H1 (cell line): ENCODE measurements at regions not wholly inside any gene's neighbourhood (a gene's known extent, or its start where the extent isn't known, plus 50 kb on each side); places are given as distances from the start of the nearest gene placed in this dataset.

ENCODE experiments used
- CTCF ChIA-PET: fragments of 300-600 bp; sonication (Branson Sonifier 250); formaldehyde crosslinking; loops from one replicate; lab custom pipeline; 2021; ENCODE audit not compliant: partially characterized antibody; lab: Charles Lee
- POLR2A ChIA-PET: fragments of 300-600 bp; sonication (Branson Sonifier 250); formaldehyde crosslinking; loops from one replicate; lab custom pipeline; 2021; ENCODE audit warnings: inconsistent platforms; ENCODE audit not compliant: partially characterized antibody; lab: Charles Lee
- DNase-seq, 2 experiments: peaks; one replicate each; pipeline versions ENCODE4 v3.0.0 to v3.0.0-alpha.2; 2010 to 2022; ENCODE audit warnings: low spot score in 2 of 2, low read depth in 1 of 2, mixed read lengths in 1 of 2
- FAIRE-seq: peaks from 2 replicates; lab custom pipeline; 2011; peaks lifted over from hg19 to GRCh38; lab: Jason Lieb, UNC
- H2AFZ ChIP-seq: 2 replicates; pipeline ENCODE4 v1.8.1; 2012; ENCODE audit warnings: low read length, inconsistent platforms
- H2AK5ac ChIP-seq: 2 replicates; pipeline ENCODE4 v1.6.1; 2013; ENCODE audit warnings: low read depth, low read length
- H2BK120ac ChIP-seq: replicated peaks from 2 replicates; pipeline ENCODE3; 2013; ENCODE audit warnings: low read depth, low read length, inconsistent platforms
- H2BK12ac ChIP-seq: 2 replicates; pipeline ENCODE4 v1.6.1; 2013; ENCODE audit warnings: low read depth, low read length
- H2BK15ac ChIP-seq: 2 replicates; pipeline ENCODE4 v1.6.1; 2013; ENCODE audit warnings: low read length
- H2BK20ac ChIP-seq: 2 replicates; pipeline ENCODE4 v1.6.1; 2013; ENCODE audit warnings: low read length
- H2BK5ac ChIP-seq: 2 replicates; pipeline ENCODE4 v1.6.1; 2013; ENCODE audit warnings: low read depth, low read length
- H3K14ac ChIP-seq: 2 replicates; pipeline ENCODE4 v1.6.1; 2013; ENCODE audit warnings: inconsistent platforms; ENCODE audit not compliant: insufficient read length
- H3K18ac ChIP-seq: 2 replicates; pipeline ENCODE4 v1.6.1; 2013; ENCODE audit warnings: low read length; ENCODE audit errors: extremely low read depth
- H3K23ac ChIP-seq: 2 replicates; pipeline ENCODE4 v1.6.1; 2013; ENCODE audit warnings: inconsistent platforms; ENCODE audit not compliant: insufficient read length
- H3K23me2 ChIP-seq: 2 replicates; pipeline ENCODE4 v1.6.1; 2013; ENCODE audit warnings: low read depth, low read length
- H3K27ac ChIP-seq: 2 replicates; pipeline ENCODE4 v1.6.1; 2011; ENCODE audit warnings: low read depth, low read length, inconsistent platforms
- H3K27me3 ChIP-seq, 4 experiments: replicated peaks in 1 of 4; 1 replicate in 1 of 4; 2 replicates in 3 of 4; pipeline versions ENCODE4 v1.6.1 to v1.8.1; 2011 to 2013; ENCODE audit warnings: low read length in 3 of 4, mild to moderate bottlenecking in 3 of 4, inconsistent platforms in 2 of 4, mixed read lengths in 2 of 4, moderate library complexity in 1 of 4; ENCODE audit not compliant: control insufficient read depth in 3 of 4, insufficient read depth in 3 of 4; ENCODE audit errors: extremely low read depth in 1 of 4
- H3K36me3 ChIP-seq, 4 experiments: 2 replicates each; pipeline versions ENCODE4 v1.6.1 to v1.8.1; 2011 to 2013; ENCODE audit warnings: mild to moderate bottlenecking in 4 of 4, low read length in 3 of 4, moderate library complexity in 2 of 4, control low read depth in 1 of 4, inconsistent platforms in 1 of 4; ENCODE audit not compliant: insufficient read depth in 4 of 4, control insufficient read depth in 2 of 4
- H3K4ac ChIP-seq: replicated peaks from 2 replicates; pipeline ENCODE3; 2013; ENCODE audit warnings: low read length, low read depth, mixed read lengths, inconsistent platforms; ENCODE audit not compliant: insufficient read length
- H3K4me1 ChIP-seq, 4 experiments: replicated peaks in 1 of 4; 1 replicate in 1 of 4; 2 replicates in 3 of 4; pipeline versions ENCODE4 v1.6.1 to v1.8.1; 2011 to 2013; ENCODE audit warnings: low read length in 3 of 4, inconsistent platforms in 2 of 4, mixed read lengths in 1 of 4; ENCODE audit not compliant: insufficient read depth in 4 of 4, control insufficient read depth in 3 of 4
- H3K4me2 ChIP-seq, 2 experiments: 2 replicates each; pipeline versions ENCODE4 v1.6.1 to v1.8.1; 2011 to 2013; ENCODE audit warnings: low read depth in 2 of 2, low read length in 2 of 2, control low read depth in 1 of 2, inconsistent platforms in 1 of 2, mild to moderate bottlenecking in 1 of 2; ENCODE audit not compliant: insufficient read depth in 1 of 2
- H3K4me3 ChIP-seq, 4 experiments: fragments of 200-600, 300-600 bp in 1 of 4; sonication (generic), shearing (Covaris generic), sonication (Bioruptor Twin) in 1 of 4; 2 replicates each; pipeline versions ENCODE4 v1.5.1 to v1.8.1; 2011 to 2016; ENCODE audit warnings: low read length in 4 of 4, low read depth in 3 of 4, control low read depth in 2 of 4, inconsistent platforms in 2 of 4, mild to moderate bottlenecking in 2 of 4, mixed read lengths in 1 of 4, moderate library complexity in 1 of 4; ENCODE audit not compliant: insufficient read depth in 2 of 4; ENCODE audit errors: extremely low read depth in 1 of 4
- H3K56ac ChIP-seq: replicated peaks from 2 replicates; pipeline ENCODE3; 2013; ENCODE audit warnings: low read depth, mild to moderate bottlenecking, mixed read lengths, low read length, inconsistent platforms; ENCODE audit not compliant: insufficient read length
- H3K79me1 ChIP-seq: 2 replicates; pipeline ENCODE4 v1.6.1; 2013; ENCODE audit warnings: low read depth, low read length, control low read depth
- H3K79me2 ChIP-seq, 2 experiments: 2 replicates each; pipeline versions ENCODE4 v1.6.1 to v1.8.1; 2012 to 2013; ENCODE audit warnings: low read length in 2 of 2, mild to moderate bottlenecking in 2 of 2, inconsistent platforms in 1 of 2; ENCODE audit not compliant: insufficient read depth in 2 of 2, control insufficient read depth in 1 of 2
- H3K9ac ChIP-seq, 4 experiments: replicated peaks in 1 of 4; 1 replicate in 1 of 4; 2 replicates in 3 of 4; pipeline versions ENCODE4 v1.6.1 to v1.8.1; 2011 to 2013; ENCODE audit warnings: low read depth in 3 of 4, low read length in 3 of 4, control low read depth in 2 of 4, mild to moderate bottlenecking in 2 of 4, moderate library complexity in 2 of 4, inconsistent platforms in 1 of 4; ENCODE audit errors: extremely low read depth in 1 of 4
- H3K9me3 ChIP-seq, 2 experiments: 2 replicates each; pipeline versions ENCODE4 v1.6.1 to v1.8.1; 2012 to 2013; ENCODE audit warnings: mild to moderate bottlenecking in 2 of 2, moderate library complexity in 2 of 2, control low read depth in 1 of 2, inconsistent platforms in 1 of 2, low read depth in 1 of 2, low read length in 1 of 2, mixed read lengths in 1 of 2; ENCODE audit not compliant: insufficient read depth in 2 of 2
- H4K20me1 ChIP-seq, 2 experiments: replicated peaks in 1 of 2; 2 replicates each; pipeline versions ENCODE3 to v1.8.1; 2011 to 2013; ENCODE audit warnings: inconsistent platforms in 2 of 2, low read length in 2 of 2, mild to moderate bottlenecking in 1 of 2; ENCODE audit not compliant: insufficient read depth in 2 of 2, control insufficient read depth in 1 of 2
- H4K5ac ChIP-seq: 2 replicates; pipeline ENCODE4 v1.6.1; 2013; ENCODE audit warnings: low read length, low read depth, mixed read lengths, inconsistent platforms; ENCODE audit not compliant: insufficient read length
- H4K8ac ChIP-seq: 2 replicates; pipeline ENCODE4 v1.8.0; 2013; ENCODE audit warnings: mild to moderate bottlenecking, moderate library complexity, low read length, inconsistent platforms; ENCODE audit not compliant: insufficient read depth; ENCODE audit errors: extremely low read depth
- H4K91ac ChIP-seq: replicated peaks from 2 replicates; pipeline ENCODE3; 2013; ENCODE audit warnings: low read length, mixed read lengths, inconsistent platforms; ENCODE audit not compliant: insufficient read length
- BCL11A ChIP-seq, 2 experiments: IDR thresholded peaks; one replicate each; pipeline ENCODE4 v1.6.1; 2011; ENCODE audit warnings: low read depth in 2 of 2, low read length in 2 of 2, mild to moderate bottlenecking in 2 of 2
- TAF1 ChIP-seq: IDR thresholded peaks from 2 replicates; pipeline ENCODE4 v1.6.1; 2011; ENCODE audit warnings: mild to moderate bottlenecking, low read depth, low read length
- WGBS, 2 experiments: shearing (Covaris generic) in 1 of 2; methylation state at CpG; one replicate each; pipeline versions ENCODE4 v1.1.6 to v1.1.7; 2013 to 2015; ENCODE audit warnings: low lambda C conversion rate in 2 of 2, mixed read lengths in 2 of 2, inconsistent platforms in 1 of 2, low coverage in 1 of 2, missing lambda C conversion rate in 1 of 2; ENCODE audit not compliant: insufficient replicate concordance in 2 of 2, insufficient coverage in 1 of 2, insufficient read length in 1 of 2; ENCODE audit errors: extremely low coverage in 1 of 2, missing lambda C conversion rate in 1 of 2; 5-methylcytosine and 5-hydroxymethylcytosine counted together

- no peak overlapping the region for H3K27ac ChIP-seq
- no peaks in the 10 kb centered on the region for H3K36me3 ChIP-seq
- no peak overlapping the region for H3K56ac ChIP-seq
- H3K4me2 ChIP-seq, result no peak overlapping the region
- FAIRE-seq (no peak), DNase-seq (no peak)
- no peak overlapping the region for H3K14ac ChIP-seq
- no peak overlapping the region for H2BK5ac ChIP-seq
- H3K23ac ChIP-seq, result no peak overlapping the region
- H2AK5ac ChIP-seq, result no peak overlapping the region
- H4K8ac ChIP-seq, result no peak overlapping the region
- H4K20me1 ChIP-seq, result no peaks in the 10 kb centered on the region
- no peak overlapping the region for H4K5ac ChIP-seq
- no peak overlapping the region for H3K18ac ChIP-seq
- H3K27me3 ChIP-seq, result no peaks in the 10 kb centered on the region
- no peaks in the 10 kb centered on the region for H3K4me1 ChIP-seq
- no peak overlapping the region for H2BK15ac ChIP-seq
- H3K79me1 ChIP-seq, result no peaks in the 10 kb centered on the region
- ChIA-PET CTCF (interaction anchor here (0.6 kb wide), 2 partner anchors 1026 to 1353 kb away, joined by 3 read pairs; no protein-coding TSS in a partner anchor), POLR2A (no interaction called here)
- TF ChIP-seq BCL11A (IDR thresholded peaks at IDR 0.05; ENCODE audit: low read depth in 2 of 2, low read length in 2 of 2) (no peak), TAF1 (no peak)
- H3K23me2 ChIP-seq, result no peaks in the 10 kb centered on the region
- H2BK20ac ChIP-seq, result no peak overlapping the region
- H3K4me3 ChIP-seq, result no peak overlapping the region
- 86% methylated on average over 8 of the region's 8 CpGs; no CpG with 5 or more reads in 1 of the 2 experiments for WGBS, 2 experiments
- H3K9me3 ChIP-seq, result no peaks in the 10 kb centered on the region
- H3K79me2 ChIP-seq, result no peaks in the 10 kb centered on the region
- H4K91ac ChIP-seq, result no peak overlapping the region
- no peak overlapping the region for H2BK120ac ChIP-seq
- H3K4ac ChIP-seq, result no peak overlapping the region
- 0 out of 2 replicates have a peak overlapping the region, but pooled peaks have one; percentile 53 for H2AFZ ChIP-seq
- no peak overlapping the region for H2BK12ac ChIP-seq
- no peak overlapping the region for H3K9ac ChIP-seq
These were observed 406.0 kb upstream of the KLF4 start for GRCh38 chr9:107895501-107896001.
